Activated T-cell treated with anti-CD3 and anti-CD28 coated beads for 48 hours (primary cell): ENCODE measurements at regions not wholly inside any gene's neighbourhood (a gene's known extent, or its start where the extent isn't known, plus 50 kb on each side); places are given as distances from the start of the nearest gene placed in this dataset.
"Not testable (repeated sequence)": the region's sequence is repeated elsewhere in the genome, so short reads cannot be mapped to it uniquely, and the experiment has no call there.

ENCODE experiments used
- DNase-seq: peaks from one replicate; pipeline ENCODE4 v3.0.0-alpha.2; 2020; ENCODE audit warnings: low read depth

GRCh38 chr3:125645616-125646015, 50.3 kb upstream of the OSBPL11 start:
- no peak for DNase-seq

GRCh38 chr3:125646581-125646980, 51.3 kb upstream of the OSBPL11 start:
- DNase-seq, result no peak

- no peak for DNase-seq
Measured at GRCh38 chr3:125647318-125648014, 52.2 kb upstream of the OSBPL11 start.

- DNase-seq, result no peak
Measured at GRCh38 chr3:125651244-125651643, 55.9 kb upstream of the OSBPL11 start.

- DNase-seq, result no peak
Measured at GRCh38 chr3:125652349-125652748, 57.1 kb upstream of the OSBPL11 start.

- no peak for DNase-seq
Measured at GRCh38 chr3:125654526-125654925, 59.2 kb upstream of the OSBPL11 start.

GRCh38 chr3:125662675-125663074, 67.4 kb upstream of the OSBPL11 start:
- no peak for DNase-seq

- DNase-seq, result no peak
Measured at GRCh38 chr3:125670352-125670751, 75.1 kb upstream of the OSBPL11 start.

- DNase-seq, result no peak
Measured at GRCh38 chr3:125670945-125671344, 75.6 kb upstream of the OSBPL11 start.

- no peak for DNase-seq
Measured at GRCh38 chr3:125671461-125672243, 76.4 kb upstream of the OSBPL11 start.

- DNase-seq, result no peak
Measured at GRCh38 chr3:125675791-125676190, 80.5 kb upstream of the OSBPL11 start.

GRCh38 chr3:125679258-125679657, 84.0 kb upstream of the OSBPL11 start:
- DNase-seq, result no peak

GRCh38 chr3:125681146-125681545, 85.8 kb upstream of the OSBPL11 start:
- DNase-seq, result no peak

GRCh38 chr3:125681906-125682305, 86.6 kb upstream of the OSBPL11 start:
- not testable (repeated sequence) for DNase-seq

- not testable (repeated sequence) for DNase-seq
Measured at GRCh38 chr3:125682610-125683009, 87.3 kb upstream of the OSBPL11 start.

- DNase-seq, result no peak
Measured at GRCh38 chr3:125683067-125683829, 88.0 kb upstream of the OSBPL11 start.

- no peak for DNase-seq
Measured at GRCh38 chr3:125684199-125684598, 88.9 kb upstream of the OSBPL11 start.

GRCh38 chr3:125685741-125686140, 90.4 kb upstream of the OSBPL11 start:
- not testable (repeated sequence) for DNase-seq

GRCh38 chr3:125692361-125692760, 97.1 kb upstream of the OSBPL11 start:
- no peak for DNase-seq

GRCh38 chr3:125693887-125694286, 98.6 kb upstream of the OSBPL11 start:
- DNase-seq, result no peak

GRCh38 chr3:125694761-125695294, 99.5 kb upstream of the OSBPL11 start:
- no peak for DNase-seq

- DNase-seq, result no peak
Measured at GRCh38 chr3:125695688-125696087, 100.4 kb upstream of the OSBPL11 start.
